ENCODE measurements at regions not wholly inside any gene's neighbourhood (a gene's known extent, or its start where the extent isn't known, plus 50 kb on each side); places are given as distances from the start of the nearest gene placed in this dataset.
A peak's percentile ranks its signal among the peaks of the same experiment; 100 is the strongest.

GRCh38 chr10:30256084-30256483 lies 93.0 kb downstream of the MTPAP start:
- DNase-seq = no peak

DNA sequence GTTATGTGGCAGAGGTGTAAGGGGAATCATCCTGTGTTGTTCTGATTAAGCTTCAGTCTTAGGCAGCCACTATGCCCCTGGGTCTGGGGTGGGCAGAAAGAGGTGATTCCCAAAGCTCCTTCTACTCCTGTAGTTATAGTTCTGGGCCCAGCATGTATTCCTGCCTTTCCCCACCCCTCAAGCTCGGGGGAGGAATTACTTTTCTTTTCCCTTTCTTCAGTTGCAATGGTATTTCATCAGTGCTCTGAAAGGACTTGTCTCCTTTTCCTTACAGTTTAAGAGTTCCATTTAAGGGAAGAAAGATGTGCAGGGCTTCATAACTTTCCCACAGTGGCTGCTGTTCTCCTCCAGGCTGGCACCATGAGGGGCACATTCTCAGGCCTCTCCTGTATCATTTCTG lies 94.2 kb downstream of the MTPAP start:
- no peak for DNase-seq

- no peak for DNase-seq
These were observed 100.3 kb downstream of the MTPAP start for GRCh38 chr10:30248728-30249127.

- DNase-seq = no peak
These were observed 101.4 kb downstream of the MTPAP start for GRCh38 chr10:30247704-30248103.

GRCh38 chr10:30241422-30242110 lies 107.5 kb downstream of the MTPAP start:
- no peak for DNase-seq

- DNase-seq = no peak
These were observed 110.2 kb downstream of the MTPAP start for GRCh38 chr10:30238836-30239235.

- no peak for DNase-seq
These were observed 115.7 kb downstream of the MTPAP start for GRCh38 chr10:30233186-30233959.

DNA sequence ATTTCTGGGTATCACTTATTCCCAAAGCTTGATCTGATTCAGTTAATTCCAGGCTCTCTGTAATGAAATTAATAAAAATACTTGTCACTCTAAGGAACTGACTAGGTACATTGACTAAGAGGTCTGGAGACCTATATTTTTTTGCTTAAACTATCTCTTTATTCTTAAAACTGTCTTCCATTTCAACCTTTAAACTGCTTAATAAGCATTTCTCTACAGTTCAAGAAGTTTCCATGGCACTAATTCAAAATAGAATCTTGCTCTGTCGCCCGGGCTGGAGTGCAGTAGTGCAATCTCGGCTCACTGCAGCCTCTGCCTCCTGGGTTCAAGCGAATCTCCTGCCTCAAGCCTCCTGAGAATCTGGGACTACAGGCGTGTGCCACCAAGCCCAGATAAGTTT lies 117.4 kb downstream of the MTPAP start:
- no peak for DNase-seq

DNA sequence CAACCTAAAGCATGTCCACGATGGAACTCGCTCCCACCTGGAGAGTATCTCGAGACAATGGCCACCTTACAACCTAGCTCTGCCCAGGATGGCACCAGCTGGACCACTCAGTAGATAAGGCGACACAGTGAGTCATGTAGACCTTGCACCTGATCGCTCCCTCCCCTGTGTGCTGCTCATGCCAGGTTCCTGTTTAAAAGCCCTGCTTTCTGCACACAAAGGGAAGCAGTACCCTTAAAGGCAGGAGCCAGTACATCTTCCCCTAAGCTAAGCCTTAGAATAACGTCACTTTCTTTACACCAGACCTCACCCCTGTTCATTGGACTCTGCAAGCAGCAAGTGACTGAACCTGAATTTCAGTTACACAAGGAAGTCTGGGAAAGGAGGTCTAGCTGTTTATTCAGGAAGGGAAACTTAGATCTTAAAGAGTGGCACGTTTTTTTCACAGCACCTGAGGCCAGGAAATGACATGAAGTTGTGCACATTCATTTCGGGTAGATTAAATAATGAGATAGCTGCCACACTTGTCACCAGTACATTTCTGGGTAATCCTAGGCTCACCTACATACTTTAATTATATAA lies 117.9 kb downstream of the MTPAP start:
- DNase-seq = peak; percentile 8

DNA sequence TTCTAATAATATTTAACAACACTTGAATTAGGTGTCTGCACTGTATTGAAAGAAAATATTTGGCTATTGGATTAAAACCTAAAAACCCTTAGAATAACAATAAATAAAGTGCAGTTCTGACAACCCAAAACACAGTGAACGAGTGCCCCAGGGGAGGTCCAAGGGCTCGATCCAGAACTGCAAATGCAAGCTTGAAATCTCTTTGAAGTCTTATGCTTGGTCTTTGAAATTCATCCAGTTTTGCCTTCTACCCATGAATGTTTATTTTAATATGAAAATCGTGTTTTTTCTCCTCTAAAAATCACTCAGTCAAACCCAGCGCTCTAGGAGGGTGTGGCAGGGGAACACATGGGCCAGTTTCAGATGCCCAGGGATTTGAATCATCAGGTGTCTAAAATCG lies 119.5 kb downstream of the MTPAP start:
- DNase-seq = no peak

DNA sequence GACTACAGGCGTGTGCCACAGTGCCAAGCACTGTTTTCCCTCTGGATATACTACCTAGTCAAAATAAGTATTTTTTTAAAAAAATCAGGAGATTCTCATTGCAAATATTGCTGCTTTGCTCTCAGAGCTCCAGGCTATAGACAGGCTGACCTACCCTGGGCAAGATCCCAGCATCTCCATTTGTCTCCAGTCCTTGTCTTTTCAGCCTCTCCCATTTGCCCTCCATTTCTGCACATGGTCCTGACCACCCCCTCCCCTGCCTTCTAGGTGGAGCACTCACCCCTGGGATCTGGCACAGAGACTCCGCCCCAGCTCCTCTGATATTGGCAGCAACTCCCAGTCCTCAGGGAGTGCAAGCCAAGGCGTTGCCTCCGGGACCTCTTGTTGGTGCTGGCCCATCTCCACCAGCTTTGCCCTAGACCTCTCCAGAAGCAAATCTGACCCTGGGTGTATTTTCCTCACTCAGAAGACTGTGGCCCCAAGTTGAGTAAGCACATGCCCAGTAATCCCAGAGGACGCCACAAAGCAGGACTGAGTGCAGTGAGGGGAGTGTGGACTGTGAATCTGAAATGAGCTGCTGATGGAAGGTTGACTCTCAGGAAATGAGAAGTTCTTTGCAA lies 120.6 kb downstream of the MTPAP start:
- no peak for DNase-seq

DNA sequence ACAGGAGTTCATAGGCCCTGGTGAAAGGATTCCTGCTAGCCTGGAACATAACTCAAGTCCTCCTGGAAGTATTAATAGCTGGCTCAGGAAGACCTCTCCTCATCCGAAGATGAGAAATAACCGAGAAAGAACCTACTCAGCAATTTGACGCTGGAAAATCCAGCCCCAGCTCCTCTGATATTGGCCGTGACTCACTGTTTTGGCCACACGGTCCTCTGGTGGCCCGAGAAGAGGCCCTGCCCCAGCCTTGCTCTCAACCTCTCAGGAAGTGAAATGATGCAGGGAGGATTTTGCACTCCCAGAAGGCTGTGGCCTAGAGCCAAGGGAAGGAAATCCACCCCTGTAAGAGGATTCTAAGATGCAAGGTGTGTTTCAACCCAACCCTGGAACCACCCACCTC lies 121.6 kb downstream of the MTPAP start:
- no peak for DNase-seq

DNA sequence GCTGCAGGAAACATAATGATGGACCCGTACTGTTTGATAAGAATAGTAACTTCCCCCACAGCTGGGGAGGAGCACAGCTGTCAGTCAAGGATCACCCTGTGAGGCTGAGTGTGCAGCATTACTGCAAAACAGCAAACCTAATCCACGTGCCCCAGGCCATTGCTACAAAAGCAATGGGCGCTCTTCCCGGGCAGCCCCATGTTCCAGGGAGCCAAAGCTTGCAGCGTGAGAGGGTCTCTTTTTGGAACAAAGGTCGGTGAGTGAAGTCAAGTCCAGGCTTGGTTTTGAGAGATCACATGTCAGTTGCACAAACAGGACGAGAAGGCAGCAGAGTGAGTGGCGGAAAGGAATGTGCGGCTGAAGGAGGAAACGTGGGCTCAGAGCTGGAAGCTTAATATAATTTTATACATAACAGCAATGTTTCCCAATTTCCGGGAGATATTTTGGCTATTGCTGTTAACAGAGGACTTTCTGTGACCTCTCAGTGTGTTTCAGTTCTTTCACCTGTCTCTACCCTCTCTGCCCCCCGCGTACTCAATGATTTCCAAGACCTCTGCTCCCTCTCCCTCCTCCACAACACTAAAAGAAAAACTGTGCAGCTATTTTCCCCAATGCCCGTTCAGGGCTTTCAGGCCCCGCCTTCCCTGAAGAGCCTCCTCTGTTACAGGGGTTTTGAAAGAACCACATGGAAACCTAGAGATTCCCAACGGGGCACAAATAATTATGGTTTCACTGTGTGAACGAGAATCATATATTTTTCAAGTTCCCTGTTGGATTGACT lies 128.9 kb downstream of the MTPAP start:
- no peak for DNase-seq

DNA sequence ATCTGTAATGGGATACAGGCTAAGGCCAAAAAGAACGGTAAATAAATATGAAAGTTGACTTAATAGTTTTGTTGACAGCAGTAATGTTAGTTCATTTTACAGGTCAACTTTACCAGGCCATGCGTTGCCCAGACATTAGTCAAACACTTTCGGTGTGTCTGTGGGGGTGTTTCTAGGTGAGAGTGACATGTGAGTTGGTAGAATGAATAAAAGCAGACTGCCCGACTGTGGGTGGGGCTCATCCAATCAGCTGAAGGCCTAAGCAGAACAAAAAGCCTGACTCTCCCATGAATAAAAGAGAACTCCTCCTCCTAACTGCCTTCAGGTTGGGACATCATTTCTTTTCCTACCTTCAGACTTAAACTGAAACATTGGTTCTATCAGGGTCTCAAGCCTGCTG lies 132.3 kb downstream of the MTPAP start:
- no peak for DNase-seq

DNA sequence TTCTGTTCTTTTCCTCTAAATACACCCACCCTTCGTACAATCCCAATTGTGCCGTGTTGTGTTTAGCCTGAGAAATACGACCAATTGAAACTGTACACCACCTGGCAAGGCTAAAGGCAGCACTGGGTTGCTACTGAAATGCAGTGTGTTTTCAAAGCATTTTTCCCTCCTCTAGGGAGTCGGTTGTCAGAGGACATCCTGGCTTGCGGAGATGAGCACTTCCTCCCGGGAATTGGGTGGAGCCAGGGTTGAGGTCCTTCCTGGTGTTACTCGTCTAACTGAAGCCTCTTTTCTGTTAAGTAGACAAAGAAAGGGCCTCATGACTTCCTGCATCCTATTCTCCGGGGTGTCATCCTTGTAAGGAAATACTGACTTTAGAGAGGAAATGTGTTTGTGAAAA lies 133.5 kb downstream of the MTPAP start:
- DNase-seq = no peak

DNA sequence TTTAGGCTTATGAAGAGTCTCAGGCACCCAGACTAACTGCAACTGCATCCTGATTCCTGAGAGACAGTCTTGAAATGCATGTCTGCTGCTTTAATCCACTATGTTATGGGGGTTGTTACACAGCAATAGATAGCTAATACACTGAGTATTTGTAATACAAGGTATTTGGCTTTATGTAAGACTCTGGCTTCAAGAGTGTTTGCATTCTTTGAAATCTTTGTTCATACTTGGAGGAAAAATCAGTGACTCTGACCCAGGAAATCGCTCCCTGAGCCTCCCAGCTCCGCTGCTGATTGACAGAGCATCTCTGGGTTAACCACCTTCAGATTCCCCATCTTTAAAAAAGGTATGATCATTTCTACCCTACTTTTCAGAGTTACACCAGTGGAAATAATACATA lies 133.9 kb downstream of the MTPAP start:
- no peak for DNase-seq

GRCh38 chr10:30210296-30210695 lies 138.8 kb downstream of the MTPAP start:
- no peak for DNase-seq

DNA sequence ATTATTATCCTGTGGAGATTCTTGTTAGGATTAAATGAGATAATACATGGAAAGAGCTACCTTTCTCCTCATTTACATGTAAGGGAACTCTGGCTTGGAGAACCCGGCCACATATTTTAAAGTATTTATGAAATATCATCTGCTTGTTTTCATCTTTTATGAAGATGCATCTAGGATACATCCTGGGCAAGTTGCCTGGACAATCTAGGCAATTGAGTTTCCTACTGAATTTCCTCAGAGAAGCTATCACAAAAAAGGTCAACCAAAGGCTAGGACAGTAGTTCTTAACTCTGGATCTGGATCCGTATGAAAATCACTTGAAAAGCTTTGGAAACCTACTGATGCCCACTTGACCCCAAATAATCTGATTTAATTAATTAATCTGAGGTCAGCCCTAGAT lies 140.7 kb downstream of the MTPAP start:
- no peak for DNase-seq

- no peak for DNase-seq
These were observed 141.5 kb downstream of the MTPAP start for GRCh38 chr10:30207485-30208052.

- DNase-seq = no peak
These were observed 140.6 kb upstream of the JCAD start for GRCh38 chr10:30200017-30200415.

DNA sequence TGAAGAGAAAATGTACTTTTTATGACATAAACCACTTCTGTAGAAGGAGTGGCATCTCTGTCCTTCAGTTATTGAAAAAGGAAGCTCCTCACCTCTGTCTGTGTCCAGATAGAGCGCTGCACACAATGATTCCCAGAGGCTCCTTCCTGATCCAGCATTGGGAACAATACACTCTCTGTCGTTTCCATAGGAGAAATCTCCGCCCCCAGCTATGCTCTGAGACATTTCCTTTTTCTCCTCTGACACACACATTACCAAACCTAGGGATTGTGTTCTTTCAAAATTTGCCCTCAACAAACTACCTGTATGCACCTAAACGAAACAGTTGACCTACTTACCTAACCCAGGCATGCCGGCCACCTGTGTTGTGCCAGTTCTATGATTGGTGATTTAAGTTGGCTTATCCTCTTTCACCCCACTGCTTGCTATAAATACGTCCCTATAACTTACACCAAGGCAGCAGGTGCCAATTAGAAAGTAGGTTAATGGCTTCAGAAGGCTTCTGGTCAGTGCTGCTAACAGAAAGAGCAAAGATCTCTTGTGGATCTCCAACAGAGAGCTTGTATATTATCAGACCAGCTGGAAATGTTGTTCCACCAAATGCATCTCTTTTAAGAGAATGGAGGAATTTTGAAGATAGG lies 140.1 kb upstream of the JCAD start:
- no peak for DNase-seq

- no peak for DNase-seq
These were observed 137.8 kb upstream of the JCAD start for GRCh38 chr10:30197186-30197585.
